Hematopoietic multipotent progenitor cell (in vitro differentiated cells): ENCODE measurements at regions not wholly inside any gene's neighbourhood (a gene's known extent, or its start where the extent isn't known, plus 50 kb on each side); places are given as distances from the start of the nearest gene placed in this dataset. TPM values are rescaled to one million over a fixed set of nuclear protein-coding genes. Genes with fewer than 3 reads are reported as not detected.

Source experiments
- small RNA-seq: library from RNA; depleted of rRNA; stranded (forward); fragments of <200 nt; gene quantifications from one replicate; pipeline ENCODE3, GENCODE V24; 2012

Small RNA genes lying in the stretch of these regions (small RNA-seq; reads per million reads assigned to genes)
- gene CICP10 (not detected), gene SEPT14P2 (not detected)
